ENCODE measurements at regions not wholly inside any gene's neighbourhood (a gene's known extent, or its start where the extent isn't known, plus 50 kb on each side); places are given as distances from the start of the nearest gene placed in this dataset.

GRCh38 chr18:42561521-42561920, 554.0 kb downstream of the RIT2 start:
- DNase-seq, result no peak

DNA sequence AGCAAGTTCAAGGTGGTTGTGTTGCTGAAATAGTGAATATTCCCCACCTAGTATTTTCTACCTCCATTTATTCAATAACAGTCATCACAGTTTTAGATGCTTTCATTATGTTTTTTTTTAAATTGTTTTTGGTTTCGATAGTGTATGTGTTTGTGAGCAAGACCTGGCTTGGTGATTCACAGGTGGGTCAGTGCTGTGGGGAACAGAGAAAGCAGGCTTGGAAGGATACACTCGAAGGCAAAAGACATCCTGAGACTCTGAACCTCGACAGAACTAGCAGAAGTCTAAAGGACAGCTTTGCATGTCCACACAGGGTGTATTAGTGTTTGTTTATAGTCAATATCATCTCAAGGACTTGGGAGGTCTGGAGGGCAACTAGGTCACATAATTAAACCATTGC, 551.5 kb downstream of the RIT2 start:
- DNase-seq, result no peak

GRCh38 chr18:42564761-42565160, 550.7 kb downstream of the RIT2 start:
- no peak for DNase-seq

DNA sequence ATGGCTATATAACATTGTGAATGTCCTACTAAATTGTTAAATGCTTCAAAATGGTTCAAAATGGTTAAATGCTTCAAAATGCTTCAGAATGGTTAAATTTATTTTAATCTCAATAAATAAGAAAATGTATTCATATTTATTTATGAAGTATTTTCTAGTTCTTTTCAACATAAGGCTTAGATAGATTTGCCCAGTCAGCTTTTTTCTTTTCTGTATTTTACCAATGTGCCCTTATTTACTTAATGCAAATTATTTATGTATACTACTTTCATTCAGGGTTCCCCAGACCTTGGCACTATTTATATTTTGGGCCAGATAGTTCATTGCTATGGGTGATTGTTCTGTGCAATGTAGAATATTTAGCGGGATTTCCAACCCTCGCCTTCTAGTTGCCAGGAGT, 546.7 kb downstream of the RIT2 start:
- DNase-seq, result no peak

DNA sequence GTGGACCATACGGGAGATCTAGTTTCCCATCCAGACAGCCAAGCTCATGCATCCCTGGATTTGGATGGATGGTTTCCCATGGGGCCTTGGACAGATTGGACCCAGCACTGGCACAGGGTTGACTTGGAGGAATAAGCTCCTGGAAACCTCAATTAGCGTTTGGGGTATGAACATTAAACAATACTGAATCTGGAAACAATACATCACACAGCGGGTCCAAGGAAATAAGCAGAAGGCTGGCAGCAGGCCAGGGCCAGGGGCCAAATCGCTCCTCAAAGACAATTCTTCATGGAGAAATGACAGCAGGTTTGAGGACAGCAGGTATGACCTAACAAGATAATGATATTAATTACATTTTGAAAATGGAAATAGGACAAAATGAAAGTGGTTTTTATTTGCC, 540.6 kb downstream of the RIT2 start:
- DNase-seq, result no peak

DNA sequence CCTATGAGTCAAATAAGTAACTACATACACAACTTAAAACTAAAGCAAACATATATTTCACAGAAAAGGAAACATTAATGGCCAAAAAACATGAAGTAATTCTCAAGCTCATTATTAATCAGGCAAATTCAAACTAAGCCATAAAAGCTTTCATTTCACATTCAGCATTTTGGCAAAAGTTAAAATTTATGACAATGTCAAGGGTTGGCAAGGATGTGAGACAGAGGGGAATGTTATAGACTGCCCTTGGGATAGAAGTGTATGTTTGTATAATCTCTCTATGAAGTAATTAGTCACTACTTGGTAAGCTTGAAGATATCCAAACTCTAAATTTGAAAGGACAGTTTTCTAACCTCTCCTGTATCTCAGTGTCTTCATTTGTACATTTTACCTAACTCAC, 539.4 kb downstream of the RIT2 start:
- DNase-seq, result no peak

DNA sequence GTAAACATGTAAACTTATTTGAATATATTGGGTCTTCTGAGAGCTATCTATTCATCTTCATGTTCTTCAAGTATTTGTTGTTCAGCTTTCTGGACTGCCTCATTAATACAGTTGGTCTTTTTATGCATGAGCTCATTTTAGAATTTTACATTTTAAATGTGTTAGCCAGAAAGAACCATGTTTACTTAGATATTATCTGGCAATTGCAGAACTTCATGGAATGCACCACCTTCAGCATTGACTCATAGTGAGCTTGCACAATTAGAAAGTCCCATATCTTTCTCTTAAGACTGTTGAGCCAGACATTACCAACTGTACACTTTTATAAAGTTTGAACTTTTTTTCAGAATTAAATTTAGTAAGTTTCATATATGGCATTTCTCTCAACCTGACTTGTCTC, 536.7 kb downstream of the RIT2 start:
- DNase-seq, result no peak

DNA sequence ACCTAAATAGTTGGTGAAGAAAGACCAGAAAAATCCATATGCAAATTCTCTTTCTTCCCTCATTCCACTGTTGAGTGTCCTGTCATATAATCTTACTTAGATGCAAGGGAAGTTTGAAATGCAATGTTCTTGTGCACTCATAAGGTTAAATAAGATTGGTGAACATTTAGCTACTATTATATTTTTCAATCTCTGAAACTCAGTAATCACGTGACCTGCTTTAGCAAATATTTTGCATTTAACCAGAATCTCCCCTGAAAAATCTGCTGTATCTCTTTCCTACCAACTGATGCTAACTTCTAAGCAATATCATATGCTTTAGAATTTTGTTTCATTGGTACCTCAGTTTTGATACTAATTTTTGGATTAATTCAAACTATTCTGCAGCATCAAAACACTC, 533.2 kb downstream of the RIT2 start:
- DNase-seq, result no peak

GRCh38 chr18:42583283-42583731, 532.2 kb downstream of the RIT2 start:
- DNase-seq, result no peak

- DNase-seq, result no peak
Measured at GRCh38 chr18:42586601-42587000, 528.9 kb downstream of the RIT2 start.

DNA sequence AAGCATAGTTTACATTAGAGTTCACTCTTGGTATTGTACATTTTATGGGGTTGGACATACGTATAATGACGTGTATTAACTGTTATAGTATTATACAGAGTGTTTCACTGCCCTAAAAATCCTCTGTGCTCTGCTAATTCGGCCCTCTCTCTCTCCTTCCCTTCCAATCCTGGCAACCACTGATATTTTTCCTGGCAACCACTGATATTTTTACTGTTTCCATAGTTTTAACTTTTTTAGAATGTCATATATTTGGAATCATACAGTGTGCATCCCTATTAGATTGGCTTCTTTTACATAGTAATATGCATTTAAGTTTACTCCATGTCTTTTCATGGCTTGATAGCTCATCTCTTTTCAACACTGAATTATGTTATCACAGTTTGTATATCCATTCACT, 526.7 kb downstream of the RIT2 start:
- no peak for DNase-seq

DNA sequence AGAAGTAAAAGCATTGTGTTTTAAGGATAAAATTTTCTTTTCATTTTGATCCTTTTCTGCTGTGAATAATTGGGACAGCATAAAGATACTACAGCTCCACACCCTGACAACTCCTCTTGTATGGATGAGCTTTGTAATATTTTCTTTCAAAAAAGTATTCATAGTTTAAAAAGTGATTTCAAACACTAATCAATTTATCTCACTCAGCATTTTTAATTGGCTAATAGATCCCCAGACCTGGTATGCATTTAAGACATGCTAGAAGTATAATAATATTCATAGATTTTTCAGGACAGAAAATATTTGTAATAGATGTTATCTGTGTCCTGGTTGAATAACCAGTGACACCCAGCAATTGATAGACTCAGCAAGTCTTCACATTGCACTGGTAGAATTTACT, 510.7 kb downstream of the RIT2 start:
- DNase-seq, result no peak

DNA sequence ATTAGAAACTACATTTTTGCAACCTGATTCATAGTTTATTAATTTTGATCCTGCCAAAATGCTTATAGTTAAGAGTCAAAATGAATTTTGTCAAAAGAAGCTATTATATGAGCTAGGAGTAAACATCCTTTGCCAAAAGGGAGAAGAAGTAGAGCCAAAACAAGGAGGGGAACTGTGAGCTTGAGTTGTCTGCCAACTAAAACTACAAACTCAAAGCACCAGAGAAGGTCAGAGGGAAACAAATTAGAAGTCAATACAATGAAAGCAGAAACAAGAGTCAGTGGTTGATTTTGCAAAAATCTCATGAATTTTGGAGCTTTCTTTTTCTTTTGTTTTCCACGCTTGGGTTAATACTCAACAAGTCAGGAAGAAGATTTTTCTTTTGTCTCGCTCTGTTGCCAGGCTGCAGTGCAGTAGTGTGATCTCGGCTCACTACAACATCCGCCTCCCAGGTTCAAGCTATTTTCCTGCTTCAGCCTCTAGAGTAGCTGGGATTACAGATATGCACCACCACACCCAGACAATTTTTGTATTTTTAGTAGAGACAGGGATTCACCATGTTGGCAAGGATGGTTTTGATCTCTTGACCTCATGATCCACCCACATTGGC, 508.5 kb downstream of the RIT2 start:
- DNase-seq, result no peak

- no peak for DNase-seq
Measured at GRCh38 chr18:42611134-42611533, 504.4 kb downstream of the RIT2 start.

DNA sequence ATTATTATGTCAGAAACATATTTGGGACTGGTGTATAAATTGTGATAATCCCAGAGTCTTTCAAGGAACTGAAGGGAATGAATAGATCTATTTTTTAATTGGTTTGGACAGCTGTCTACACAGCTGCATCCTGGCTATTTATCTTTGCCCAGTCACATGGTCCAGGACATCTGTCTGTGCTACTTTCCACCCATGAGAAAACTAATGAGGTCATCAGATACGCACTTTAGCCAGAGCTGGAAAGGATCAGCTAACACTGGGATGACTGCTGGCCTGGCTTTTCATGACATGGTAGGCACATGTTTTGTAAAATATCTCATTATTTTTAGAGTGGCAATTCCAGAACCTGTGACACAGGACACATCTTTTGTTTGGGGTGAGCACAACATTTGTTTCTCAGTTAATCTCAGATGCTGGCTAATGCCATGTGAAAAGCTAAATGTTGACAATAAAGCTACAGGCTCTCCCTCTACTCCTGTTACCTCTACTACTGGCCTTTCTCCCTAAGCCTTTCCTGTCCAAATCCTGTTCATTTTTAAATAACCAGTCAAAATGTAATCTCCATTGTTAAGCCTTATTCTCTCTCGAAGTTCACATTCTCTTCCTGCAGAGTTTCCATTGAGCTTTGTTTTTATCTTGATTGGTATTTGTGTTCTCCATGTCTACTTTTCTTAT, 500.7 kb downstream of the RIT2 start:
- DNase-seq, result no peak

- DNase-seq, result no peak
Measured at GRCh38 chr18:42617221-42617620, 498.3 kb downstream of the RIT2 start.

DNA sequence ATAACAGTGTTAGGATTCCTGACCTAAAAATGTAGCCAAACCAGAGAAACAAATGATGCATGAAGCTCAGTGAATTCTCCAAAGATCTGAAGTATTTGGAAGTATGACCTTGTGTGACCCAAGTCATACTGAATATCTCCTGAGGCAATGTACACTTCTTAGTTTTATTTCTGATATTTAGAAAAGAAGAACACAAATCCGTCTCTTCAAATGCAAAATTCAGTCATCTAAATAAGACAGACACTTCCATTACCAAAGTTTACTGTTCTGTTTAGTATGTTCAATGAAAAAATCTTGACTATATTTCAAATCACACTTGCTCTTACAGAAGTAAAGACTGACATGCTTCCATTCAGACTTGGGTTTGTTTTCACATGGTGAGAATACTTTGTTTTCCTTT, 495.7 kb downstream of the RIT2 start:
- no peak for DNase-seq

DNA sequence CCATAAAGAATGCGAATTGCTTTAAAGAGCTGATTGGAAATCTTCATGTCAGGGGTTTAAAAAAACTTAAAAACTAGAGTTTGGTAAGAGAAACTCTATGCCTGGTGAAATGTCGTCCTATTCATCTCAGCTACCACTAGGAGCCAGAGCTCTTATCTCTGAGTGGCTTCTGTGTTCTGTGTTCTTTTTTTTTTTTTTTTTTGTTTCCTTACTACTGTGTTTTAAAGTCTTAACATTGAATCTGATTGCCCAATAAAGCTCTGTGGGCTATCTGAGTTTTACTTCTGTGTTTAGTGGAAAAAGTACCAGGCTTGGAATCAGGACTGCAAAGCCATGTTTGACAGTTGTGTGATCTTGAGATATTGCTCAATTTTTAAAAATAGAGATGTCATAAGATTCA, 494.8 kb downstream of the RIT2 start:
- DNase-seq, result no peak

GRCh38 chr18:42623935-42624334, 491.6 kb downstream of the RIT2 start:
- DNase-seq, result no peak

DNA sequence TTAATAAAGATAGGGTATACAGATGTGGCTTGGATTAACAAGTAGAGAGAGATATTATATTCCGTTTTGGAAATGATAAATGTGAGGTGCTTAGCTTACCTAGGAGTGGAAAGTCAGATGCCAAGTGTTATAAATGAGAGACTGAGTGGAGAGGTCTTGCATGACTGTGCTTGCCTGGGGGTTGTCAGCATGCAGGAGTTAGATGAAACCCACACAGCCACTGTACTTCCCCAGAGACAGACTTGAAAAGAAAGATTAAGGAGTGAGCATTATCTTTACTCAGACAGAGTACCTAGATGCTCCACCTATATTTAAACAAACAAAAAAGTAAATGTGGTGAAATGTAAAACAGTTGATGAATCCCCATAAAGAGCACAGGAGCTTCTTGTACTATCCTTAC, 482.7 kb downstream of the RIT2 start:
- no peak for DNase-seq

- no peak for DNase-seq
Measured at GRCh38 chr18:42635378-42636048, 480.0 kb downstream of the RIT2 start.

- no peak for DNase-seq
Measured at GRCh38 chr18:42636309-42636708, 479.2 kb downstream of the RIT2 start.

- no peak for DNase-seq
Measured at GRCh38 chr18:42640160-42640559, 475.3 kb downstream of the RIT2 start.

GRCh38 chr18:42641996-42642395, 473.5 kb downstream of the RIT2 start:
- no peak for DNase-seq

- no peak for DNase-seq
Measured at GRCh38 chr18:42644729-42645131, 470.8 kb downstream of the RIT2 start.
